Chondrocyte (in vitro differentiated cells): ENCODE measurements at regions not wholly inside any gene's neighbourhood (a gene's known extent, or its start where the extent isn't known, plus 50 kb on each side); places are given as distances from the start of the nearest gene placed in this dataset.

Experiments used
- DNase-seq: peaks from one replicate; pipeline ENCODE4 v3.0.0; 2021; ENCODE audit warnings: mixed read lengths, low spot score
- H3K27ac Mint-ChIP-seq: one replicate; pipeline ENCODE4 v1.8.0; 2021; ENCODE audit warnings: mild to moderate bottlenecking, moderate library complexity, mixed read lengths; ENCODE audit not compliant: unreplicated experiment
- H3K27me3 Mint-ChIP-seq: 2 replicates; pipeline ENCODE4 v1.8.0; 2021; ENCODE audit warnings: low read depth, mixed read lengths
- H3K36me3 Mint-ChIP-seq: 2 replicates; pipeline ENCODE4 v1.8.0; 2021; ENCODE audit warnings: low read depth, mixed read lengths
- H3K4me1 Mint-ChIP-seq: 2 replicates; pipeline ENCODE4 v1.8.0; 2021; ENCODE audit warnings: low read depth, mild to moderate bottlenecking, mixed read lengths
- H3K4me3 Mint-ChIP-seq: one replicate; pipeline ENCODE4 v1.8.0; 2021; ENCODE audit warnings: mild to moderate bottlenecking, moderate library complexity, mixed read lengths; ENCODE audit not compliant: unreplicated experiment
- H3K9me3 Mint-ChIP-seq: 2 replicates; pipeline ENCODE4 v1.8.0; 2021; ENCODE audit warnings: low read depth, mixed read lengths
- CTCF ChIP-seq: fragments of 200-600 bp; sonication (generic); IDR thresholded peaks from 2 replicates; pipeline ENCODE4 v1.5.0; 2021; ENCODE audit warnings: antibody characterized with exemption, mild to moderate bottlenecking, moderate library complexity

GRCh38 chr6:97876711-97877110, 593.7 kb upstream of the MMS22L start:
- H3K36me3 Mint-ChIP-seq = no peaks in the 10 kb centered on the region
- no peaks in the 10 kb centered on the region for H3K4me1 Mint-ChIP-seq
- no peak overlapping the region for H3K4me3 Mint-ChIP-seq
- H3K27me3 Mint-ChIP-seq = peaks cover 2% of the 10 kb centered on the region
- DNase-seq = no peak
- H3K27ac Mint-ChIP-seq = no peak overlapping the region
- H3K9me3 Mint-ChIP-seq = peaks cover 4% of the 10 kb centered on the region
- TF ChIP-seq CTCF = no peak

- no peak for TF ChIP-seq CTCF
- no peak for DNase-seq
- no peak overlapping the region for H3K4me3 Mint-ChIP-seq
- no peak overlapping the region for H3K27ac Mint-ChIP-seq
- H3K27me3 Mint-ChIP-seq = peaks cover 2% of the 10 kb centered on the region
- H3K4me1 Mint-ChIP-seq = no peaks in the 10 kb centered on the region
- no peaks in the 10 kb centered on the region for H3K36me3 Mint-ChIP-seq
- no peaks in the 10 kb centered on the region for H3K9me3 Mint-ChIP-seq
Measured at GRCh38 chr6:97882755-97883154, 599.7 kb upstream of the MMS22L start.

GRCh38 chr6:97885325-97885724, 602.3 kb upstream of the MMS22L start:
- Mint-ChIP-seq H3K4me3 (no peak overlapping the region), H3K4me1 (no peaks in the 10 kb centered on the region), H3K9me3 (no peaks in the 10 kb centered on the region), H3K36me3 (no peaks in the 10 kb centered on the region), H3K27ac (no peak overlapping the region), H3K27me3 (no peaks in the 10 kb centered on the region)
- DNase-seq = no peak
- TF ChIP-seq CTCF = no peak

GRCh38 chr6:97885828-97886227, 602.8 kb upstream of the MMS22L start:
- H3K27me3 Mint-ChIP-seq = no peaks in the 10 kb centered on the region
- no peak for TF ChIP-seq CTCF
- H3K4me3 Mint-ChIP-seq = no peak overlapping the region
- H3K4me1 Mint-ChIP-seq = no peaks in the 10 kb centered on the region
- no peak overlapping the region for H3K27ac Mint-ChIP-seq
- DNase-seq = no peak
- no peaks in the 10 kb centered on the region for H3K36me3 Mint-ChIP-seq
- H3K9me3 Mint-ChIP-seq = no peaks in the 10 kb centered on the region

GRCh38 chr6:97901531-97901930, 618.5 kb upstream of the MMS22L start:
- Mint-ChIP-seq H3K4me1 (peaks cover 3% of the 10 kb centered on the region), H3K27ac (no peak overlapping the region), H3K36me3 (no peaks in the 10 kb centered on the region), H3K4me3 (no peak overlapping the region), H3K9me3 (peaks cover 3% of the 10 kb centered on the region), H3K27me3 (no peaks in the 10 kb centered on the region)
- DNase-seq = no peak
- TF ChIP-seq CTCF = no peak
